ENCODE measurements at regions not wholly inside any gene's neighbourhood (a gene's known extent, or its start where the extent isn't known, plus 50 kb on each side); places are given as distances from the start of the nearest gene placed in this dataset.

- TF ChIP-seq CTCF (IDR thresholded peaks at IDR 0.05) (no peak), POLR2AphosphoS5 (IDR thresholded peaks at IDR 0.05) (no peak), POLR2A (IDR thresholded peaks at IDR 0.05) (no peak)
Measured at GRCh38 chr10:125554753-125555152, 128.2 kb downstream of the TEX36 start.
